SK-N-MC (cell line): ENCODE measurements at regions not wholly inside any gene's neighbourhood (a gene's known extent, or its start where the extent isn't known, plus 50 kb on each side); places are given as distances from the start of the nearest gene placed in this dataset.
"Not testable (repeated sequence)": the region's sequence is repeated elsewhere in the genome, so short reads cannot be mapped to it uniquely, and the experiment has no call there.

Experiments used
- DNase-seq: peaks from one replicate; pipeline ENCODE4 v3.0.0-alpha.2; 2011; ENCODE audit warnings: low read depth, low spot score
- H3K27ac ChIP-seq: fragments of 200-600 bp; sonication (generic); 2 replicates; pipeline ENCODE4 v1.5.1; 2016; ENCODE audit warnings: mixed run types
- H3K36me3 ChIP-seq: fragments of 200-600 bp; sonication (generic); 2 replicates; pipeline ENCODE4 v1.6.1; 2017; ENCODE audit warnings: antibody characterized with exemption, low read length, mixed read lengths; ENCODE audit not compliant: insufficient read depth
- H3K4me3 ChIP-seq: fragments of 200-600 bp; sonication (generic); 2 replicates; pipeline ENCODE4 v1.5.1; 2016
- H3K9ac ChIP-seq: fragments of 200-600 bp; sonication (generic); 2 replicates; pipeline ENCODE4 v1.8.0; 2017; ENCODE audit warnings: mixed run types, mixed read lengths; ENCODE audit not compliant: insufficient read length
- H3K9me3 ChIP-seq: fragments of 200-600 bp; sonication (generic); 2 replicates; pipeline ENCODE4 v1.6.1; 2017; ENCODE audit warnings: low read depth, mild to moderate bottlenecking, antibody characterized with exemption, low read length, moderate library complexity, mixed read lengths
- EZH2 ChIP-seq: fragments of 200-600 bp; sonication (generic); IDR thresholded peaks from one replicate; pipeline ENCODE4 v1.6.1; 2017; ENCODE audit warnings: antibody characterized with exemption
- FOXP2 ChIP-seq: optimal IDR thresholded peaks from 2 replicates; pipeline ENCODE3; 2011; ENCODE audit warnings: mild to moderate bottlenecking, moderate library complexity; ENCODE audit not compliant: insufficient read depth; ENCODE audit errors: extremely low read length, control extremely low read depth
- POLR2AphosphoS5 ChIP-seq: IDR thresholded peaks from 2 replicates; pipeline ENCODE4 v1.6.1; 2012; ENCODE audit warnings: mild to moderate bottlenecking, low read depth, low read length, borderline replicate concordance

GRCh38 chr13:79837741-79838450 lies 356.9 kb downstream of the NDFIP2 start:
- no peak for DNase-seq
- TF ChIP-seq EZH2 (no peak), POLR2AphosphoS5 (no peak)
- H3K27ac ChIP-seq, result no peak overlapping the region
- no peaks in the 10 kb centered on the region for H3K9me3 ChIP-seq
- H3K36me3 ChIP-seq, result no peaks in the 10 kb centered on the region
- no peak overlapping the region for H3K4me3 ChIP-seq
- H3K9ac ChIP-seq, result no peak overlapping the region

- H3K4me3 ChIP-seq, H3K36me3 ChIP-seq, H3K9ac ChIP-seq, DNase-seq, H3K27ac ChIP-seq, H3K9me3 ChIP-seq: not testable (repeated sequence)
Observed at GRCh38 chr13:79836121-79836520, 355.2 kb downstream of the NDFIP2 start.

- no peaks in the 10 kb centered on the region for H3K36me3 ChIP-seq
- no peak overlapping the region for H3K27ac ChIP-seq
- no peaks in the 10 kb centered on the region for H3K9me3 ChIP-seq
- no peak overlapping the region for H3K9ac ChIP-seq
- TF ChIP-seq POLR2AphosphoS5 (no peak), EZH2 (no peak), FOXP2 (no peak)
- no peak for DNase-seq
- no peak overlapping the region for H3K4me3 ChIP-seq
Observed at GRCh38 chr13:79834876-79835275, 353.9 kb downstream of the NDFIP2 start.

GRCh38 chr13:79833991-79834390 lies 353.0 kb downstream of the NDFIP2 start:
- no peak for TF ChIP-seq EZH2
- no peak for TF ChIP-seq FOXP2
- TF ChIP-seq POLR2AphosphoS5, result no peak

GRCh38 chr13:79831556-79831955 lies 350.6 kb downstream of the NDFIP2 start:
- Histone ChIP-seq H3K4me3 (no peak overlapping the region), H3K36me3 (no peaks in the 10 kb centered on the region), H3K9me3 (no peaks in the 10 kb centered on the region), H3K27ac (no peak overlapping the region), H3K9ac (no peak overlapping the region)
- no peak for TF ChIP-seq POLR2AphosphoS5
- TF ChIP-seq EZH2, result no peak
- no peak for TF ChIP-seq FOXP2
- DNase-seq, result no peak

More at GRCh38 chr13:79833991-79834390, 353.0 kb downstream of the NDFIP2 start:
- H3K27ac ChIP-seq, result no peak overlapping the region
- no peaks in the 10 kb centered on the region for H3K9me3 ChIP-seq
- H3K9ac ChIP-seq, result no peak overlapping the region
- no peak overlapping the region for H3K4me3 ChIP-seq
- H3K36me3 ChIP-seq, result no peaks in the 10 kb centered on the region
- no peak for DNase-seq

- Histone ChIP-seq H3K9ac (no peak overlapping the region), H3K4me3 (no peak overlapping the region), H3K27ac (no peak overlapping the region), H3K9me3 (no peaks in the 10 kb centered on the region), H3K36me3 (no peaks in the 10 kb centered on the region)
- DNase-seq, result no peak
- no peak for TF ChIP-seq POLR2AphosphoS5
- no peak for TF ChIP-seq EZH2
- TF ChIP-seq FOXP2, result no peak
Observed at GRCh38 chr13:79830945-79831344, 350.0 kb downstream of the NDFIP2 start.

GRCh38 chr13:79830426-79830825 lies 349.5 kb downstream of the NDFIP2 start:
- Histone ChIP-seq H3K9ac (no peak overlapping the region), H3K27ac (no peak overlapping the region), H3K36me3 (no peaks in the 10 kb centered on the region), H3K9me3 (no peaks in the 10 kb centered on the region), H3K4me3 (no peak overlapping the region)
- TF ChIP-seq FOXP2 (no peak), POLR2AphosphoS5 (no peak), EZH2 (no peak)
- DNase-seq, result no peak

GRCh38 chr13:79829880-79830279 lies 348.9 kb downstream of the NDFIP2 start:
- no peak for DNase-seq
- no peaks in the 10 kb centered on the region for H3K36me3 ChIP-seq
- H3K9ac ChIP-seq, result no peak overlapping the region
- H3K9me3 ChIP-seq, result no peaks in the 10 kb centered on the region
- TF ChIP-seq POLR2AphosphoS5 (no peak), EZH2 (no peak), FOXP2 (no peak)
- no peak overlapping the region for H3K4me3 ChIP-seq
- H3K27ac ChIP-seq, result no peak overlapping the region

GRCh38 chr13:79825959-79826358 lies 345.0 kb downstream of the NDFIP2 start:
- Histone ChIP-seq H3K27ac (no peak overlapping the region), H3K9me3 (no peaks in the 10 kb centered on the region), H3K36me3 (no peaks in the 10 kb centered on the region), H3K4me3 (no peak overlapping the region), H3K9ac (no peak overlapping the region)
- TF ChIP-seq POLR2AphosphoS5, result no peak
- no peak for TF ChIP-seq EZH2
- no peak for TF ChIP-seq FOXP2
- DNase-seq, result no peak
